Breast epithelium (tissue), 3 donors: ENCODE measurements at regions not wholly inside any gene's neighbourhood (a gene's known extent, or its start where the extent isn't known, plus 50 kb on each side); places are given as distances from the start of the nearest gene placed in this dataset.

ENCODE experiments used
- CTCF ChIP-seq, 3 donors: fragments of 450-650 bp; IDR thresholded peaks; one replicate each; pipeline ENCODE4 v1.5.1; 2016 to 2017; ENCODE audit warnings: antibody characterized with exemption in 3 of 3, mild to moderate bottlenecking in 3 of 3, moderate library complexity in 3 of 3
- POLR2A ChIP-seq: fragments of 450-650 bp; IDR thresholded peaks from one replicate; pipeline ENCODE4 v1.6.1; 2016; ENCODE audit warnings: antibody characterized with exemption, mild to moderate bottlenecking, moderate library complexity
- POLR2AphosphoS5 ChIP-seq, 3 donors: sonication (generic); formaldehyde crosslinking; IDR thresholded peaks; one replicate each; pipeline ENCODE4 v1.6.1; 2017; ENCODE audit warnings: antibody characterized with exemption in 3 of 3

- TF ChIP-seq POLR2A (no peak), CTCF (IDR thresholded peaks at IDR 0.05) (no peak), POLR2AphosphoS5 (IDR thresholded peaks at IDR 0.05) (no peak)
Measured at GRCh38 chrX:9351126-9351525, 113.7 kb upstream of the TBL1X start.
